Suprapubic skin (tissue), 4 donors: ENCODE measurements at regions not wholly inside any gene's neighbourhood (a gene's known extent, or its start where the extent isn't known, plus 50 kb on each side); places are given as distances from the start of the nearest gene placed in this dataset.

Experiments used
- DNase-seq, 2 donors: peaks; one replicate each; pipeline ENCODE4 v3.0.0-alpha.2; 2019; ENCODE audit warnings: low spot score in 2 of 2
- H3K27ac ChIP-seq: fragments of 200-600 bp; sonication (generic); one replicate; pipeline ENCODE4 v1.5.1; 2019
- H3K27me3 ChIP-seq: fragments of 200-600 bp; sonication (generic); one replicate; pipeline ENCODE4 v1.5.1; 2019
- H3K36me3 ChIP-seq: fragments of 200-600 bp; sonication (generic); one replicate; pipeline ENCODE4 v1.5.1; 2019
- H3K4me1 ChIP-seq: fragments of 200-600 bp; sonication (generic); one replicate; pipeline ENCODE4 v1.5.1; 2019
- H3K4me3 ChIP-seq: fragments of 200-600 bp; sonication (generic); one replicate; pipeline ENCODE4 v1.5.1; 2019; ENCODE audit warnings: mild to moderate bottlenecking
- H3K9me3 ChIP-seq: fragments of 200-600 bp; sonication (generic); one replicate; pipeline ENCODE4 v1.5.1; 2019
- EP300 ChIP-seq: sonication (generic); formaldehyde crosslinking; IDR thresholded peaks from one replicate; pipeline ENCODE4 v1.6.1; 2017; ENCODE audit warnings: antibody characterized with exemption
- POLR2A ChIP-seq, 2 donors: fragments of 450-650 bp; IDR thresholded peaks; one replicate each; pipeline ENCODE4 v1.6.1; 2017; ENCODE audit warnings: antibody characterized with exemption in 2 of 2, mild to moderate bottlenecking in 2 of 2, moderate library complexity in 2 of 2
- POLR2AphosphoS5 ChIP-seq, 3 donors: sonication (generic); formaldehyde crosslinking; IDR thresholded peaks; one replicate each; pipeline ENCODE4 v1.6.1; 2017; ENCODE audit warnings: antibody characterized with exemption in 3 of 3
- WGBS: methylation state at CpG from one replicate; pipeline ENCODE4 v1.1.5; 2018; 5-methylcytosine and 5-hydroxymethylcytosine counted together
- TF ChIP-seq, protein P1 (sequence below), 2 donors: fragments of 200-600 bp in 1 of 2; fragments of 450-650 bp in 1 of 2; sonication (generic) in 1 of 2; IDR thresholded peaks; one replicate each; pipeline ENCODE4 v1.5.1; 2016 to 2019; ENCODE audit warnings: antibody characterized with exemption in 2 of 2, mild to moderate bottlenecking in 1 of 2, moderate library complexity in 1 of 2

DNA sequence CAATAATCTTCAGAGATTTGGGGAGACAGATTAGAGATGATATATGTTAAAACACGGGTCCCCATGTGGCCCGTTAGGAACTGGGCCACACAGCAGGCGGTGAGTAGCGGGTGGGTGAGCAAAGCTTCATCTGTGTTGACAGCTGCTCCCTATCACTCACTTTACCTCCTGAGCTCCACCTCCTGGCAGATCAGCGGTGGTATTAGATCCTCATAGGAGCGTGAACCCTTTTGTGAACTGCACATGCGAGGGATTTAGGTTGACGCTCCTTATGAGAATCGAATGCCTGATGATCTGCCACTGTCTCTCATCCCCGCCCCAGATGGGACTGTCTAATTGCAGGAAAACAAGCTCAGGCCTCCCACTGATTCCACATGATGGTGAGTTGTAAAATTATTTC, 560.4 kb upstream of the AMELY start:
- no peak overlapping the region for H3K27ac ChIP-seq
- H3K9me3 ChIP-seq, result no peaks in the 10 kb centered on the region
- WGBS, result no CpG with 5 or more reads among the region's 10 CpGs
- no peak overlapping the region for H3K4me3 ChIP-seq
- H3K36me3 ChIP-seq, result no peaks in the 10 kb centered on the region
- TF ChIP-seq, protein P1, sequence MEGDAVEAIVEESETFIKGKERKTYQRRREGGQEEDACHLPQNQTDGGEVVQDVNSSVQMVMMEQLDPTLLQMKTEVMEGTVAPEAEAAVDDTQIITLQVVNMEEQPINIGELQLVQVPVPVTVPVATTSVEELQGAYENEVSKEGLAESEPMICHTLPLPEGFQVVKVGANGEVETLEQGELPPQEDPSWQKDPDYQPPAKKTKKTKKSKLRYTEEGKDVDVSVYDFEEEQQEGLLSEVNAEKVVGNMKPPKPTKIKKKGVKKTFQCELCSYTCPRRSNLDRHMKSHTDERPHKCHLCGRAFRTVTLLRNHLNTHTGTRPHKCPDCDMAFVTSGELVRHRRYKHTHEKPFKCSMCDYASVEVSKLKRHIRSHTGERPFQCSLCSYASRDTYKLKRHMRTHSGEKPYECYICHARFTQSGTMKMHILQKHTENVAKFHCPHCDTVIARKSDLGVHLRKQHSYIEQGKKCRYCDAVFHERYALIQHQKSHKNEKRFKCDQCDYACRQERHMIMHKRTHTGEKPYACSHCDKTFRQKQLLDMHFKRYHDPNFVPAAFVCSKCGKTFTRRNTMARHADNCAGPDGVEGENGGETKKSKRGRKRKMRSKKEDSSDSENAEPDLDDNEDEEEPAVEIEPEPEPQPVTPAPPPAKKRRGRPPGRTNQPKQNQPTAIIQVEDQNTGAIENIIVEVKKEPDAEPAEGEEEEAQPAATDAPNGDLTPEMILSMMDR (IDR thresholded peaks at IDR 0.05), result no peak
- TF ChIP-seq POLR2AphosphoS5 (IDR thresholded peaks at IDR 0.05) (no peak), POLR2A (IDR thresholded peaks at IDR 0.05) (no peak)
- no peak for DNase-seq
- H3K4me1 ChIP-seq, result peaks cover 4% of the 10 kb centered on the region
- H3K27me3 ChIP-seq, result no peaks in the 10 kb centered on the region

DNA sequence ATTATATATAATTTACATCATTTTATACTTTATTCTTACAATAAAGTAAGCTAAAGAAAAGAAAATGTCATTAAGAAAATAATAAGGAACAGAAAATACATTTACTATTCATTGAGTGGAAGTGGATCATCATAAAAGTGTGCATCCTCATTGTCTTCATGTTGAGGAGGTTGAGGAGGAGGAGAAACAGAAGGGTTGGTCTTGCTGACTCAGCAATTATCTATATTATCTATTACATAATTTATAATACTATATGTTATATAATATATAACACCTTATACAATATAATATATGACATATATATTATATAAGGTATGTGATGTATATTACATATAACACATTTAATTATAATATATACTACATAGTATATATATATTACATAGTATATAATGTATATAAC, 558.5 kb upstream of the AMELY start:
- no peaks in the 10 kb centered on the region for H3K9me3 ChIP-seq
- DNase-seq, result no peak
- H3K4me1 ChIP-seq, result peaks cover 4% of the 10 kb centered on the region
- no peak overlapping the region for H3K4me3 ChIP-seq
- H3K27me3 ChIP-seq, result no peaks in the 10 kb centered on the region
- no peak for TF ChIP-seq EP300
- TF ChIP-seq POLR2AphosphoS5 (IDR thresholded peaks at IDR 0.05), result no peak
- TF ChIP-seq, protein P1 (IDR thresholded peaks at IDR 0.05), result no peak
- no peak for TF ChIP-seq POLR2A (IDR thresholded peaks at IDR 0.05)
- no peak overlapping the region for H3K27ac ChIP-seq
- no peaks in the 10 kb centered on the region for H3K36me3 ChIP-seq

DNA sequence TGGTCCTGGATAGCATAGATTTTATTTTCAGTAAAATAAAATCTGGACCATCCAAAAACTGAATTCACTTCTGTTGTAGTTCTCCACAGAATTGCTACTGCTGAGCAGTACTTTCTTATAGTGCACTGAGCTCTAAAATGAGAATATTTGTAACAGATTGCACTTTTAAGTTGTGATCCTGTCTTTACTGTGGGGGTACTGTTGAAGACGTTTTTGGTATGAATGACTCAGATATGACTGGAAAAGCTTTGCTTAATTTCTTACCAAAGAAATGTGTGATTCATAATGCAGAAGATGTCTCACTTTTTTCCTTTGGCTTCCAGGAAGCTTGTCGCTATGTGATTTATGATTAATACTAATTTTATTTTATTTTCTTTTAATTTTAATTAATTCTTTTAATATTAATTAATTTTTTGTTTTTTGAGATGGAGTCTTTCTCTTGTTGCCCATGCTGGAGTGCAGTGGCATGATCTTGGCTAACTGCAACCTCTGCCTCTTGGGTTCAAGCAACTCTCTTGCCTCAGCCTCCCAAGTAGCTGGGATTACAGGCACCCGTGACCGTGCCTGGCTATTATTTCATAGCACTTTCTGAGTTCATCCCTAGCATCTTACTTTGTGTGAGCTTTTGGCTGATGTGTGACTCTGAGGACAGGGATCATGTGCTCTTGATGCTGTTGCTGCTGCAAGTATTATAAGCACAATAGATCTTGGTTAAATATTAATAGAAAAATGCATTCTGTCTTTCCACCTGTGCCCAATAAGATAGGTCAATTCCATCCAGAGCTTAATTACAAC, 557.6 kb upstream of the AMELY start:
- Histone ChIP-seq H3K9me3 (no peaks in the 10 kb centered on the region), H3K4me3 (no peak overlapping the region), H3K27ac (peak overlapping the region; percentile 69), H3K27me3 (no peaks in the 10 kb centered on the region), H3K4me1 (peaks cover 4% of the 10 kb centered on the region), H3K36me3 (no peaks in the 10 kb centered on the region)
- TF ChIP-seq, protein P1 (IDR thresholded peaks at IDR 0.05), result no peak
- TF ChIP-seq POLR2AphosphoS5 (IDR thresholded peaks at IDR 0.05) (no peak), EP300 (no peak), POLR2A (IDR thresholded peaks at IDR 0.05) (no peak)
- DNase-seq, result no peak
- WGBS, result no CpG with 5 or more reads among the region's 4 CpGs

DNA sequence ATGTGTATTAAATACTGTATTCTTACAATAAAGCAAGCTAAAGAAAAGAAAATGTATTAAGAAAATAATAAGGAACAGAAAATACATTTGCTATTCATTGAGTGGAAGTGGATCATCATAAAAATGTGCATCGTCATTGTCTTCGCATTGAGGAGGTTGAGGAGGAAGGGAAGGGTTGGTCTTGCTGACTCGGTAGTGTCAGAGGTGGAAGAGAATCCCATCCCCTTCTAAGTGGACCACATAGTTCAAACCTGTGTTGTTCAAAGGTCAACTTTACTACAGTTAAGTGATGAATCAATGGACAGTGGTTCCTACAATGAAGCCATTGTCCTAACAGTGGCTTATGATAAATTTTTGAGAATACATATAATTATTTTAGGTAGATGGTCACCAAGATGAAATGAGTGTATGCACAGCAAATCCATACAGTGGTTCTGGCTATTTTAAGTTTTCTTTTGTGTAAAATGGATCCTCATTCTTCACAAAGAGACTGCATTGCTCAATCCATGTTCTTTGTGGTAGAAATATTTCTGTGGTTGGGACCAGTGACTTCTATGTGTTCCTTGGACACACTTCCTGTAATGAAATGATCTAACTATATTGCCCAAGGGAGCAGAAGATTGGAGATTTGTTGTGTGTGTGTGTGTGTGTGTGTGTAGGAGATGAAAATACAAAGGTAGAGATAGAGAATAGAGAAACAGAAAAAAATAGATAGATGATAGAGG, 556.4 kb upstream of the AMELY start:
- no peak overlapping the region for H3K4me3 ChIP-seq
- H3K4me1 ChIP-seq, result peaks cover 4% of the 10 kb centered on the region
- no peaks in the 10 kb centered on the region for H3K36me3 ChIP-seq
- TF ChIP-seq POLR2A (IDR thresholded peaks at IDR 0.05), result no peak
- no peak for TF ChIP-seq POLR2AphosphoS5 (IDR thresholded peaks at IDR 0.05)
- TF ChIP-seq, protein P1 (IDR thresholded peaks at IDR 0.05), result no peak
- TF ChIP-seq EP300, result no peak
- no peak for DNase-seq
- H3K27ac ChIP-seq, result peak overlapping the region; percentile 69
- no peaks in the 10 kb centered on the region for H3K9me3 ChIP-seq
- no CpG with 5 or more reads among the region's 3 CpGs for WGBS
- no peaks in the 10 kb centered on the region for H3K27me3 ChIP-seq

DNA sequence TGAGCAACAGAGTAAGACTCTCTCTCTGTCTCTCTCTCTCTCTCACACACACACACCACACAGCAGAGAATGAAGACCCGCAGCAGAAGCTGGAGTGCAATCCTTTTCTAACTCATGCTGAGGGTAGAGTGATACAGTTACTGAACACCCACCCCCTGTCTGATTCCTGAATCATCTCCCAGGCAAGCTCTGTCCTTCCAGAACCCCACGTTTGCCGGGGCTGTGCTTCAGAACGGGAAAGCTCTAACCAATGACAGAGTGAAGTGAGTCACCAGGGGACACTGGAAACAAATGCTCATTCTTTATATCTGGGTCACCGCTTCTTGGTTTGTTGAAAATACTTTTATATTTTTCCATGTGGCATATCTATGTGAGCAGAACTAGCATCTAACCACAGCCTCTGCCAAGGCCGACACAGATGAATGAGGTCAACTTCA, 553.7 kb upstream of the AMELY start:
- peaks cover 4% of the 10 kb centered on the region for H3K4me1 ChIP-seq
- H3K36me3 ChIP-seq, result no peaks in the 10 kb centered on the region
- TF ChIP-seq, protein P1 (IDR thresholded peaks at IDR 0.05), result no peak
- TF ChIP-seq POLR2A (IDR thresholded peaks at IDR 0.05) (no peak), EP300 (no peak), POLR2AphosphoS5 (IDR thresholded peaks at IDR 0.05) (no peak)
- peak overlapping the region; percentile 41 for H3K27ac ChIP-seq
- H3K9me3 ChIP-seq, result no peaks in the 10 kb centered on the region
- WGBS, result no CpG with 5 or more reads among the region's 6 CpGs
- H3K27me3 ChIP-seq, result no peaks in the 10 kb centered on the region
- no peak overlapping the region for H3K4me3 ChIP-seq
- DNase-seq, result no peak
